H1 (cell line): ENCODE measurements at regions not wholly inside any gene's neighbourhood (a gene's known extent, or its start where the extent isn't known, plus 50 kb on each side); places are given as distances from the start of the nearest gene placed in this dataset.

Experiments used
- CTCF ChIA-PET: fragments of 300-600 bp; sonication (Branson Sonifier 250); formaldehyde crosslinking; loops from one replicate; lab custom pipeline; 2021; ENCODE audit not compliant: partially characterized antibody; lab: Charles Lee
- POLR2A ChIA-PET: fragments of 300-600 bp; sonication (Branson Sonifier 250); formaldehyde crosslinking; loops from one replicate; lab custom pipeline; 2021; ENCODE audit warnings: inconsistent platforms; ENCODE audit not compliant: partially characterized antibody; lab: Charles Lee
- DNase-seq, 2 experiments: peaks; one replicate each; pipeline versions ENCODE4 v3.0.0 to v3.0.0-alpha.2; 2010 to 2022; ENCODE audit warnings: low spot score in 2 of 2, low read depth in 1 of 2, mixed read lengths in 1 of 2
- FAIRE-seq: peaks from 2 replicates; lab custom pipeline; 2011; peaks lifted over from hg19 to GRCh38; lab: Jason Lieb, UNC
- H2AFZ ChIP-seq: 2 replicates; pipeline ENCODE4 v1.8.1; 2012; ENCODE audit warnings: low read length, inconsistent platforms
- H2AK5ac ChIP-seq: 2 replicates; pipeline ENCODE4 v1.6.1; 2013; ENCODE audit warnings: low read depth, low read length
- H2BK120ac ChIP-seq: replicated peaks from 2 replicates; pipeline ENCODE3; 2013; ENCODE audit warnings: low read depth, low read length, inconsistent platforms
- H2BK12ac ChIP-seq: 2 replicates; pipeline ENCODE4 v1.6.1; 2013; ENCODE audit warnings: low read depth, low read length
- H2BK15ac ChIP-seq: 2 replicates; pipeline ENCODE4 v1.6.1; 2013; ENCODE audit warnings: low read length
- H2BK20ac ChIP-seq: 2 replicates; pipeline ENCODE4 v1.6.1; 2013; ENCODE audit warnings: low read length
- H2BK5ac ChIP-seq: 2 replicates; pipeline ENCODE4 v1.6.1; 2013; ENCODE audit warnings: low read depth, low read length
- H3K14ac ChIP-seq: 2 replicates; pipeline ENCODE4 v1.6.1; 2013; ENCODE audit warnings: inconsistent platforms; ENCODE audit not compliant: insufficient read length
- H3K18ac ChIP-seq: 2 replicates; pipeline ENCODE4 v1.6.1; 2013; ENCODE audit warnings: low read length; ENCODE audit errors: extremely low read depth
- H3K23ac ChIP-seq: 2 replicates; pipeline ENCODE4 v1.6.1; 2013; ENCODE audit warnings: inconsistent platforms; ENCODE audit not compliant: insufficient read length
- H3K23me2 ChIP-seq: 2 replicates; pipeline ENCODE4 v1.6.1; 2013; ENCODE audit warnings: low read depth, low read length
- H3K27ac ChIP-seq: 2 replicates; pipeline ENCODE4 v1.6.1; 2011; ENCODE audit warnings: low read depth, low read length, inconsistent platforms
- H3K27me3 ChIP-seq, 4 experiments: replicated peaks in 1 of 4; 1 replicate in 1 of 4; 2 replicates in 3 of 4; pipeline versions ENCODE4 v1.6.1 to v1.8.1; 2011 to 2013; ENCODE audit warnings: low read length in 3 of 4, mild to moderate bottlenecking in 3 of 4, inconsistent platforms in 2 of 4, mixed read lengths in 2 of 4, moderate library complexity in 1 of 4; ENCODE audit not compliant: control insufficient read depth in 3 of 4, insufficient read depth in 3 of 4; ENCODE audit errors: extremely low read depth in 1 of 4
- H3K36me3 ChIP-seq, 4 experiments: 2 replicates each; pipeline versions ENCODE4 v1.6.1 to v1.8.1; 2011 to 2013; ENCODE audit warnings: mild to moderate bottlenecking in 4 of 4, low read length in 3 of 4, moderate library complexity in 2 of 4, control low read depth in 1 of 4, inconsistent platforms in 1 of 4; ENCODE audit not compliant: insufficient read depth in 4 of 4, control insufficient read depth in 2 of 4
- H3K4ac ChIP-seq: replicated peaks from 2 replicates; pipeline ENCODE3; 2013; ENCODE audit warnings: low read length, low read depth, mixed read lengths, inconsistent platforms; ENCODE audit not compliant: insufficient read length
- H3K4me1 ChIP-seq, 4 experiments: replicated peaks in 1 of 4; 1 replicate in 1 of 4; 2 replicates in 3 of 4; pipeline versions ENCODE4 v1.6.1 to v1.8.1; 2011 to 2013; ENCODE audit warnings: low read length in 3 of 4, inconsistent platforms in 2 of 4, mixed read lengths in 1 of 4; ENCODE audit not compliant: insufficient read depth in 4 of 4, control insufficient read depth in 3 of 4
- H3K4me2 ChIP-seq, 2 experiments: 2 replicates each; pipeline versions ENCODE4 v1.6.1 to v1.8.1; 2011 to 2013; ENCODE audit warnings: low read depth in 2 of 2, low read length in 2 of 2, control low read depth in 1 of 2, inconsistent platforms in 1 of 2, mild to moderate bottlenecking in 1 of 2; ENCODE audit not compliant: insufficient read depth in 1 of 2
- H3K4me3 ChIP-seq, 4 experiments: fragments of 200-600, 300-600 bp in 1 of 4; sonication (generic), shearing (Covaris generic), sonication (Bioruptor Twin) in 1 of 4; 2 replicates each; pipeline versions ENCODE4 v1.5.1 to v1.8.1; 2011 to 2016; ENCODE audit warnings: low read length in 4 of 4, low read depth in 3 of 4, control low read depth in 2 of 4, inconsistent platforms in 2 of 4, mild to moderate bottlenecking in 2 of 4, mixed read lengths in 1 of 4, moderate library complexity in 1 of 4; ENCODE audit not compliant: insufficient read depth in 2 of 4; ENCODE audit errors: extremely low read depth in 1 of 4
- H3K56ac ChIP-seq: replicated peaks from 2 replicates; pipeline ENCODE3; 2013; ENCODE audit warnings: low read depth, mild to moderate bottlenecking, mixed read lengths, low read length, inconsistent platforms; ENCODE audit not compliant: insufficient read length
- H3K79me1 ChIP-seq: 2 replicates; pipeline ENCODE4 v1.6.1; 2013; ENCODE audit warnings: low read depth, low read length, control low read depth
- H3K79me2 ChIP-seq, 2 experiments: 2 replicates each; pipeline versions ENCODE4 v1.6.1 to v1.8.1; 2012 to 2013; ENCODE audit warnings: low read length in 2 of 2, mild to moderate bottlenecking in 2 of 2, inconsistent platforms in 1 of 2; ENCODE audit not compliant: insufficient read depth in 2 of 2, control insufficient read depth in 1 of 2
- H3K9ac ChIP-seq, 4 experiments: replicated peaks in 1 of 4; 1 replicate in 1 of 4; 2 replicates in 3 of 4; pipeline versions ENCODE4 v1.6.1 to v1.8.1; 2011 to 2013; ENCODE audit warnings: low read depth in 3 of 4, low read length in 3 of 4, control low read depth in 2 of 4, mild to moderate bottlenecking in 2 of 4, moderate library complexity in 2 of 4, inconsistent platforms in 1 of 4; ENCODE audit errors: extremely low read depth in 1 of 4
- H3K9me3 ChIP-seq, 2 experiments: 2 replicates each; pipeline versions ENCODE4 v1.6.1 to v1.8.1; 2012 to 2013; ENCODE audit warnings: mild to moderate bottlenecking in 2 of 2, moderate library complexity in 2 of 2, control low read depth in 1 of 2, inconsistent platforms in 1 of 2, low read depth in 1 of 2, low read length in 1 of 2, mixed read lengths in 1 of 2; ENCODE audit not compliant: insufficient read depth in 2 of 2
- H4K20me1 ChIP-seq, 2 experiments: replicated peaks in 1 of 2; 2 replicates each; pipeline versions ENCODE3 to v1.8.1; 2011 to 2013; ENCODE audit warnings: inconsistent platforms in 2 of 2, low read length in 2 of 2, mild to moderate bottlenecking in 1 of 2; ENCODE audit not compliant: insufficient read depth in 2 of 2, control insufficient read depth in 1 of 2
- H4K5ac ChIP-seq: 2 replicates; pipeline ENCODE4 v1.6.1; 2013; ENCODE audit warnings: low read length, low read depth, mixed read lengths, inconsistent platforms; ENCODE audit not compliant: insufficient read length
- H4K8ac ChIP-seq: 2 replicates; pipeline ENCODE4 v1.8.0; 2013; ENCODE audit warnings: mild to moderate bottlenecking, moderate library complexity, low read length, inconsistent platforms; ENCODE audit not compliant: insufficient read depth; ENCODE audit errors: extremely low read depth
- H4K91ac ChIP-seq: replicated peaks from 2 replicates; pipeline ENCODE3; 2013; ENCODE audit warnings: low read length, mixed read lengths, inconsistent platforms; ENCODE audit not compliant: insufficient read length
- BRCA1 ChIP-seq: IDR thresholded peaks from 2 replicates; pipeline ENCODE4 v1.6.1; 2012; ENCODE audit warnings: low read depth, low read length, improper control_type of control experiment
- CREB1 ChIP-seq: IDR thresholded peaks from 2 replicates; pipeline ENCODE4 v1.6.1; 2012; ENCODE audit warnings: inconsistent platforms
- GABPA ChIP-seq: IDR thresholded peaks from 2 replicates; pipeline ENCODE4 v1.6.1; 2011; ENCODE audit warnings: mild to moderate bottlenecking, low read length, moderate library complexity, borderline replicate concordance; ENCODE audit not compliant: insufficient read depth
- KDM1A ChIP-seq: fragments of 200-600, 300-600 bp; sonication (generic); IDR thresholded peaks from 2 replicates; pipeline ENCODE4 v1.7.1; 2016; ENCODE audit warnings: mild to moderate bottlenecking, low read length, borderline replicate concordance
- MAFK ChIP-seq: IDR thresholded peaks from 2 replicates; pipeline ENCODE4 v1.6.1; 2012; ENCODE audit warnings: low read depth, mild to moderate bottlenecking, improper control_type of control experiment, low read length
- MAX ChIP-seq: IDR thresholded peaks from 2 replicates; pipeline ENCODE4 v1.6.1; 2012; ENCODE audit warnings: inconsistent platforms
- RAD21 ChIP-seq, 2 experiments: IDR thresholded peaks in 1 of 2; conservative IDR thresholded peaks in 1 of 2; 2 replicates each; pipeline ENCODE4 v1.6.1; 2011; ENCODE audit warnings: low read depth in 2 of 2, low read length in 2 of 2, improper control_type of control experiment in 1 of 2, inconsistent platforms in 1 of 2, mild to moderate bottlenecking in 1 of 2, moderate library complexity in 1 of 2
- RXRA ChIP-seq: IDR thresholded peaks from 2 replicates; pipeline ENCODE4 v1.6.1; 2011; ENCODE audit warnings: low read depth, mild to moderate bottlenecking, low read length, moderate library complexity; ENCODE audit not compliant: insufficient read depth
- SIN3A ChIP-seq, 2 experiments: IDR thresholded peaks in 1 of 2; conservative IDR thresholded peaks in 1 of 2; 2 replicates each; pipeline ENCODE4 v1.6.1; 2011 to 2012; ENCODE audit warnings: low read length in 2 of 2, improper control_type of control experiment in 1 of 2, low read depth in 1 of 2, mild to moderate bottlenecking in 1 of 2
- SIRT6 ChIP-seq: IDR thresholded peaks from one replicate; pipeline ENCODE4 v1.7.1; 2012; ENCODE audit warnings: low read length, inconsistent platforms
- SP2 ChIP-seq: IDR thresholded peaks from 2 replicates; pipeline ENCODE4 v1.6.1; 2012; ENCODE audit warnings: mild to moderate bottlenecking, low read length, inconsistent platforms
- SUZ12 ChIP-seq: fragments of 200-600 bp; sonication (generic); IDR thresholded peaks from 2 replicates; pipeline ENCODE4 v1.6.1; 2012; ENCODE audit warnings: mild to moderate bottlenecking, inconsistent platforms, low read length, moderate library complexity, mixed read lengths
- TBP ChIP-seq: IDR thresholded peaks from 2 replicates; pipeline ENCODE4 v1.6.1; 2011; ENCODE audit warnings: low read depth, low read length, improper control_type of control experiment
- WGBS, 2 experiments: shearing (Covaris generic) in 1 of 2; methylation state at CpG; one replicate each; pipeline versions ENCODE4 v1.1.6 to v1.1.7; 2013 to 2015; ENCODE audit warnings: low lambda C conversion rate in 2 of 2, mixed read lengths in 2 of 2, inconsistent platforms in 1 of 2, low coverage in 1 of 2, missing lambda C conversion rate in 1 of 2; ENCODE audit not compliant: insufficient replicate concordance in 2 of 2, insufficient coverage in 1 of 2, insufficient read length in 1 of 2; ENCODE audit errors: extremely low coverage in 1 of 2, missing lambda C conversion rate in 1 of 2; 5-methylcytosine and 5-hydroxymethylcytosine counted together
- TF ChIP-seq, protein P1 (sequence below): IDR thresholded peaks from 2 replicates; pipeline ENCODE4 v1.6.1; 2011; ENCODE audit warnings: low read length, improper control_type of control experiment

DNA sequence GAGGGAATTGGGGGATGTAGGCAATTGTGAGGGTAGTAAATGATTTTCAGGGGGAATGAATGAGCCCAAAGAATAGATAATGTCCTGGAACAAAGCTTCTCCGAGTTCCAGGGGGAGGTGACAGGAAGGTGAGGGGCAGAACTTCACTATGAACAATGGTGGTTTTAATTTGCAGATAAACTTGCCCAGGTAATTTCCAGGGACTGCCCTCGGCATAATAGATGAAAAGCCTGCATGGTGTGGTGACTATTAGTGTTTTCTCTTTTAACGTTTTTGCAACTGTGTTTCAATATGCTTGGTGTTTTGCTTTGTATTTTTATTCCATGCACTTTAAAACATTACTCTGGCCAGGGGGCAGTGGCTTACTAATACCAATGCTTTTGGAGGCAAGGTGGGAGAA is 325.2 kb upstream of the RGS6 start:
- no peak overlapping the region for H4K91ac ChIP-seq
- peaks cover 0 to 6% of the 10 kb centered on the region in 2 experiments for H4K20me1 ChIP-seq
- FAIRE-seq (no peak), DNase-seq (no peak)
- H3K9me3 ChIP-seq, result no peaks in the 10 kb centered on the region
- H2AK5ac ChIP-seq, result no peak overlapping the region
- no peak overlapping the region for H3K27ac ChIP-seq
- H3K18ac ChIP-seq, result no peak overlapping the region
- H2AFZ ChIP-seq, result no peak overlapping the region
- peaks cover 2% of the 10 kb centered on the region; the same call in 1 of the 2 replicates for H3K79me1 ChIP-seq
- H2BK20ac ChIP-seq, result no peak overlapping the region
- no peak overlapping the region for H3K4me2 ChIP-seq
- no peaks in the 10 kb centered on the region for H3K27me3 ChIP-seq
- no peaks in the 10 kb centered on the region for H3K23me2 ChIP-seq
- ChIA-PET CTCF (no interaction called here), POLR2A (no interaction called here)
- H4K8ac ChIP-seq, result no peak overlapping the region
- no peak overlapping the region for H2BK15ac ChIP-seq
- no peak overlapping the region for H3K14ac ChIP-seq
- H3K9ac ChIP-seq, result no peak overlapping the region
- H2BK5ac ChIP-seq, result no peak overlapping the region
- H3K79me2 ChIP-seq, result peaks cover 0 to 31% of the 10 kb centered on the region in 2 experiments; a peak in 2 of 4 replicates
- peaks cover 0 to 6% (median 2%) of the 10 kb centered on the region in 4 experiments; a peak in 2 of 7 replicates for H3K4me1 ChIP-seq
- H3K23ac ChIP-seq, result no peak overlapping the region
- no peak overlapping the region for H4K5ac ChIP-seq
- no peak overlapping the region for H2BK12ac ChIP-seq
- H3K4me3 ChIP-seq, result no peak overlapping the region
- H2BK120ac ChIP-seq, result no peak overlapping the region
- no peak overlapping the region for H3K56ac ChIP-seq
- H3K36me3 ChIP-seq, result no peaks in the 10 kb centered on the region
- 75% methylated on average over 3 of the region's 3 CpGs; no CpG with 5 or more reads in 1 of the 2 experiments for WGBS, 2 experiments
- H3K4ac ChIP-seq, result no peak overlapping the region
- TF ChIP-seq SP2, result no peak
- no peak for TF ChIP-seq GABPA
- TF ChIP-seq KDM1A, result no peak
- TF ChIP-seq MAX, result no peak
- no peak for TF ChIP-seq SIRT6
- TF ChIP-seq MAFK, result no peak
- TF ChIP-seq RAD21 (IDR thresholded peaks at IDR 0.05 in 1 of 2, conservative IDR thresholded peaks at IDR 0.05 in 1 of 2; ENCODE audit: low read depth in 2 of 2, low read length in 2 of 2), result no peak
- no peak for TF ChIP-seq RXRA
- no peak for TF ChIP-seq CREB1
- TF ChIP-seq, protein P1, sequence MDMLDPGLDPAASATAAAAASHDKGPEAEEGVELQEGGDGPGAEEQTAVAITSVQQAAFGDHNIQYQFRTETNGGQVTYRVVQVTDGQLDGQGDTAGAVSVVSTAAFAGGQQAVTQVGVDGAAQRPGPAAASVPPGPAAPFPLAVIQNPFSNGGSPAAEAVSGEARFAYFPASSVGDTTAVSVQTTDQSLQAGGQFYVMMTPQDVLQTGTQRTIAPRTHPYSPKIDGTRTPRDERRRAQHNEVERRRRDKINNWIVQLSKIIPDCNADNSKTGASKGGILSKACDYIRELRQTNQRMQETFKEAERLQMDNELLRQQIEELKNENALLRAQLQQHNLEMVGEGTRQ, result no peak
- no peak for TF ChIP-seq BRCA1
- TF ChIP-seq SIN3A (conservative IDR thresholded peaks at IDR 0.05 in 1 of 2, IDR thresholded peaks at IDR 0.05 in 1 of 2; ENCODE audit: low read depth in 1 of 2, low read length in 2 of 2), result no peak
- no peak for TF ChIP-seq TBP
- TF ChIP-seq SUZ12, result no peak
